GM21423 (cell line): ENCODE measurements at regions not wholly inside any gene's neighbourhood (a gene's known extent, or its start where the extent isn't known, plus 50 kb on each side); places are given as distances from the start of the nearest gene placed in this dataset.

Experiments used
- ATAC-seq: cut with Tn5 transposase; IDR thresholded peaks from one replicate; pipeline ENCODE4 v1.9.1; 2021; ENCODE audit warnings: mild to moderate bottlenecking, moderate library complexity; ENCODE audit not compliant: unreplicated experiment

GRCh38 chr12:24109381-24110039, 160.0 kb upstream of the SOX5 start:
- ATAC-seq, result peak; percentile 91

DNA sequence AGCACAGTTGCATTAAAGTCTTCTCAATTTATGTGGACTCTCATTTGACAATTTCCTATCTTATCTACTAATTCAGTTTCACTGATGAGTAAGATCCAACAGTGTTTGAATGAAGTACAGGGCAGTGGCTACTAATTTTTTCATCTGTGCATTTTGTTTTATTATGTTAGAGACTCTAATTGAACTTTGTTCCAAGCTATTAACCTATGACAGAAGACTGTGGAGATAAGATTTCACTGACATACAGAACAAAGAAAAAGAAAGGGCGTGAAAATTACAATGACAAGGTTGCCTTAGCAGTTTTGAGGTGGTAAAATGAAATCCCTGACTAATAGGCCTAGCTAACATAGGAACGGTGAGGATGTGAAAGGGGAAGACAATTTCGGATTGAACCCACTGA, 153.2 kb upstream of the SOX5 start:
- ATAC-seq, result no peak

DNA sequence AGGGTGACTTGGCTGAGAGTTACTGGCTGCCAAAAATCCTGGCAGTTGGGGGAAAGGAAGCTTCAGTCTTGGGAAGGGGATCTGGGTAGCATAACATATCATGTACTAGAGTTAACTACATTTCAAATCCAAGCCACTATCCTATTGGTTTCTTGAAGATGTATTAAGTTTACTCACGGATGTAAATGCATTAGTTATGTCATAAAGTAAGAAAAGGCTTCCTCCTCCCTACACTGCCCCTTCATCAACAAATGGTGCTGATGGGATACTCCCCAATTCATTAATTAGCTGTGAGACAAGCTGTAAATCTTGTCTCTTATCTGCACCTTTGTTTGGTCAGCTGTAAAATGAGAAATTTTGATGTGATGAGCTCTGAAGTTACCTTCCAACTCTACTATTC, 150.1 kb upstream of the SOX5 start:
- ATAC-seq, result no peak

- ATAC-seq, result no peak
These were observed 145.8 kb upstream of the SOX5 start for GRCh38 chr12:24095245-24095644.

GRCh38 chr12:24089510-24089890, 140.0 kb upstream of the SOX5 start:
- ATAC-seq, result no peak

DNA sequence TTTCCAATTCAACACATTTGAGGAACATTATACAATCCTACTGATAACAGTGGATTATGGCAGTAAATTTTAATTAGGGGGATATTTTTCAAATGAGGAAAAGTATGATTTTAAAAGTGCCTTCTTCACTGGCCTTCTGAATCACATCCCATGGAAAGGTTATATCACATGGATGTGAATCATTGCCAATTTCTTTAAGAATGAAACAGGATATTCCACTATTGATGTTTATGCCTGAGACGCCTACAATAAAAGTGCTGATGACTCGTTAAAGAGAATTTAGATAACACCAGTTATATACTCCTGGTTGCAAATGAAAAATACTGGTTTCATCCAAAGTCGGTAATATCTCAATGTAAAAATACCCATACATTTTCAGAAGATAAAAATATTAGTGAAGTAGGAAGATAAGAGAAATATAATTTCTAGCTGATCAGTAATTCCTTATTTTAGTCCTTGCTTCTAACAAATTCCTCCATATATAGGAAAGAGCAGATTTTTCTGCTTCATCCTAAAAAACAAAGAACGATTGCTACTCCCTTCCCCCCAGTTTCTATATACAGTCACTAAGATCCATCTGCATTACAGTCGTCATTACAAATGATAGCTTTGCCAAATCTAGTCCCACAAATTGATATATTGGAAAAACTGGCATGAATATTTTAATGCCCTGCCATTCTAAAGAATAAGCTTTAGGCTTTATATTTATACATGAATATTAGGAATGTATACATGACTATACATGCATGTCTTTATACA, 139.5 kb upstream of the SOX5 start:
- ATAC-seq, result no peak

- ATAC-seq, result no peak
These were observed 137.8 kb upstream of the SOX5 start for GRCh38 chr12:24087294-24087693.

DNA sequence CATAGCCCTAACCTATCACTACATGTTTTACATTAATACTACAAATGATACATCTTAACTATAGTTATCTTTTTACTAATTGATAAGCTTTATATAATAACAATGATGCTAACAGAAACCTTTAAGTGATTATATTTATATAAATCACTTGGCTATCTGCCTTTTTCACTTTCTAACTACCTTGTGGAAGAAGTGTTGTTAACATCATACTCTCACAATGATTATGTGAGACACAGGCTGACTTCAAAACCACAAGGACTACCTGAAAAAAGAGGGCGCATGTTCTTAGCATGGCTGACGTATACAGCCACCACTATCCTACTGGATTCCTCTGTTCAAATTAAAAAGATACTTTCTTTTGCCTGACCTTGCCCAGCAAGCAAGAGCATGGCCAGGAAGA, 135.3 kb upstream of the SOX5 start:
- ATAC-seq, result no peak

DNA sequence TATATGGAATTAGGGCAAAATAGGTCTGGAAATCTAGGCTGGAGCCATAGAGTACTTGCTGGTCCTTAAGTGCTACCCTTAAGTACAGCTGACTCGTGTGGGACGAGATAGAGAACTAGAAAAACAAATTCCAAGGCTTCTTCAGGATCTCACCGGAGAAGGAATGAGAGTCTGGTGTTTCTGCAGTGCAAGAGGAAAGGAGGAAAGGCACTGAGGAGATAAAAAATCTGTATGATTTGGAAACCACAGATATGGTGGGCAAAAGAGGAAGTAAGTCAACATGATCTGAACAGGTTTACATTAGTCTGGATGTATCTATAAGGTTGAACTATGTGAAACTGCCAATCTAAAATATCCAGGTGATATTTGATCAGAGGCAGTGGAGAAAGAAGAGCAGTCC, 134.4 kb upstream of the SOX5 start:
- ATAC-seq, result no peak

DNA sequence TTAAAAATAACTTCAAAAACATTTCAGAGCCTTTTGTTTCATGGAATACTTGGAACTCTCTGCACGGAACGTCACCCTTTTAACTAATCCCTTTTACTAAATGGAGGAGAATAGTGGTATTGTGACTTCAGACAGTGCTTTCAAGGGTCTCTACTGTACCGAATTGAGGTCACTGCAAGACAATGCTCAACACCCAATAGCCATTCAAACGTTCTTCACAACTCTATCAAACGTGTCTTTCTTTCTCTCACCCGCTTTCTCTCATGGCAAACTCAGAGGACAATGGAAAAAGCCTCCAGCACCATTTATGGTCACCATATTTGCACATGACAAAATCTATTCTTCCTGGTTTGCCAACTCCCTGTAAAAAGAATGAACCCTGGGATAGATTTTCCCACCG, 132.1 kb upstream of the SOX5 start:
- no peak for ATAC-seq

- ATAC-seq, result no peak
These were observed 131.6 kb upstream of the SOX5 start for GRCh38 chr12:24081092-24081529.

GRCh38 chr12:24080465-24080864, 131.0 kb upstream of the SOX5 start:
- no peak for ATAC-seq

- ATAC-seq, result no peak
These were observed 129.6 kb upstream of the SOX5 start for GRCh38 chr12:24079083-24079482.

- no peak for ATAC-seq
These were observed 128.9 kb upstream of the SOX5 start for GRCh38 chr12:24078318-24078765.

- no peak for ATAC-seq
These were observed 127.7 kb upstream of the SOX5 start for GRCh38 chr12:24077161-24077560.

- ATAC-seq, result no peak
These were observed 126.2 kb upstream of the SOX5 start for GRCh38 chr12:24075650-24076049.

- ATAC-seq, result no peak
These were observed 123.8 kb upstream of the SOX5 start for GRCh38 chr12:24073170-24073810.

DNA sequence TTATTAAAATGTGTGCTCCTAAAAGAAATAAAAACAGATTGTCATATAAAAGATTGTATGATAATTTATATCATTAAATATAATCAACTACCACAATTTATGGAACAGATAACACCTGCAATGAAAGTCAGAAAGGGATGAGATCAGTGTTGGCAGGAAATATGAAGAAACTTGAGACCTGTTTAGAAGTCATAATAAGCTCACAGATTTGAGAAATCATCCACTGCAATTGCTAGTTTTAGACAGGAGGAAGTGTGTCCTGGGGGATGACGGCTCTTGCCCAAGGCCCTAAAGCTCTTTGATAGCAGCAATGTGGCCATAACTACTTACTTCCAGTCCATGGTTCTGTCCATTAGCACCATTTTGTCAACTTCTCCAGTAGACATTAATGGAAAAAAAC, 122.8 kb upstream of the SOX5 start:
- ATAC-seq, result no peak

DNA sequence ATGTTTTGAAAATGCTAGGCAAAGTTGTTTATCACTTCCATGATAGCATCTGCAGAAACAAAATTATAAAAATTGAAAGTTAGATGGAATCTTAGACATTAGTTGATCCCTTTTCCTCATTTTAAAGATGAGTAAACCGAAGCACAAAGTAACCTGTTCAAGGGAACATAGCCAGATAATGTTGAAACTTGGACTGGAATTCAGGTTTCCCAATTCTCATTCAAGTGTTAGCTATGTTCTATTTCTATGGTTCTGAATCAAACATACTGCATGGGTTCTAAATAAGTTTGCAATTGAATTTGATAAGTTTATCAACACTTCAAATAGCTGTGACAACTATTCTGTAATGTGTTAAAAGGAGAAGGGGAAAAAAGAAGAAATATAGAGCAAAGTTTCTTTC, 122.4 kb upstream of the SOX5 start:
- ATAC-seq, result no peak

GRCh38 chr12:24069532-24070395, 120.3 kb upstream of the SOX5 start:
- ATAC-seq, result no peak

DNA sequence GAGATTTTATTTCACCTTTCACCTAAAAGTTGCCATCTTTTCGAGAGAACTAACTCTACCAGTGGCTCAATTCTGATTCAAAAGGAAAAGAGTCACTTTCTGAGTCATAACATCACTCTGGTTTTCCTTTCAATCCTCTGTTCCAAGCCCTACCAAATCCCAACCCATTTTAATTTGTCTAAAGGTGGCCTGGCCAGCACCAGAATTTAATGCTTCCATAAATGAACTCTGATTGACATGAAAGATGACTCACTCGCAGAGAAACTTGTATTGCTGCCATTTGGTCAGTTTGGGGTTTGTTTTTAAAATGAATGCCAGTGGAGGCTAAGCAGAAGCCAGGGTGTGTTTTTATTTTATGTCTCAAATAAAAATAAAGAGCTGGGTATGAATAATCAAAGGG, 117.4 kb upstream of the SOX5 start:
- ATAC-seq, result no peak
